ENCODE measurements at regions not wholly inside any gene's neighbourhood (a gene's known extent, or its start where the extent isn't known, plus 50 kb on each side); places are given as distances from the start of the nearest gene placed in this dataset.

DNA sequence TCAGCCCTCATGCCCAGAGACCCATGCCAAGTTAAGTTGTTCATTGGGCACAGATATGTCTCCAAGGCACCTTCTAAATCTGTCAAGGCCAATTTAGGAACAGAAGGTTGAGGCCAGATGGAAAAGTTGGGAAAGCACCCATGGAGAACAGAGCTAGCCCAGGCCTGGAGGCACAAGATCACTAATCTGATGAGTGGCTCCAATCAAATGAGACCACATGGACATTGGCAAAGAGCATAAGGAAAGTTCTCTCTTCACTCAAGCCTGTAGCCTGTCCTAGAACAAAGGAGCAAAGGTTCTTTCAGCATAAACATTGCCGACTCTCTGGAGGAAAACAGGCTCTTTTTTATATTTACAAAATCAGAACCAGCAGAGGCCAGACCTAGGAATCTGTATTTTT lies 154.8 kb downstream of the RNF152 start:
- Mint-ChIP-seq H3K36me3 (no peaks in the 10 kb centered on the region), H3K4me1 (no peaks in the 10 kb centered on the region), H3K9me3 (no peaks in the 10 kb centered on the region), H3K4me3 (no peak overlapping the region), H3K27me3 (peaks cover 2% of the 10 kb centered on the region), H3K27ac (no peak overlapping the region)
- DNase-seq (no peak), ATAC-seq (ENCODE audit: low read depth) (no peak)
- POLR2A ChIA-PET: no interaction called here

DNA sequence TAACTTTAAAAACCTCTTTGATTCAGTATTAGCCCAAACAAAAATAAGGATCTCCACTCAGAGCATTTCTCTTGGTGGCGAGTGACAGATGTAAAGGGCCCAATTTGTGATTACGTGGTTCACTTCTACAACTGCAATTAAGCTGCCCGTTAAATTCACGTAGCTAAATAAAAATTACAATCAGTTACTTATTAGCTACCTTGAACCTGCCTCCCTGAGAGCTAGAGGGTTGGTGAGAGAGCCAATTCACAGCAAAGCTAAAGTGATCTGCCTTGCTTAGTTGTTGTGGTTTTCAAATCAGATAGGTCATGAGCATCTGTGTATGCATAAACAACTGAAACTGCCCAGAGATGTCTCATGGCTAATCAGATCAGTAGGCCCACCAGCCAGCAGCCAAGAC lies 156.7 kb downstream of the RNF152 start:
- no peak overlapping the region for H3K4me3 Mint-ChIP-seq
- POLR2A ChIA-PET: no interaction called here
- H3K27me3 Mint-ChIP-seq: peaks cover 5% of the 10 kb centered on the region
- DNase-seq: no peak
- no peaks in the 10 kb centered on the region for H3K4me1 Mint-ChIP-seq
- no peak overlapping the region for H3K27ac Mint-ChIP-seq
- no peak for ATAC-seq (ENCODE audit: low read depth)
- H3K9me3 Mint-ChIP-seq: no peaks in the 10 kb centered on the region
- no peaks in the 10 kb centered on the region for H3K36me3 Mint-ChIP-seq

DNA sequence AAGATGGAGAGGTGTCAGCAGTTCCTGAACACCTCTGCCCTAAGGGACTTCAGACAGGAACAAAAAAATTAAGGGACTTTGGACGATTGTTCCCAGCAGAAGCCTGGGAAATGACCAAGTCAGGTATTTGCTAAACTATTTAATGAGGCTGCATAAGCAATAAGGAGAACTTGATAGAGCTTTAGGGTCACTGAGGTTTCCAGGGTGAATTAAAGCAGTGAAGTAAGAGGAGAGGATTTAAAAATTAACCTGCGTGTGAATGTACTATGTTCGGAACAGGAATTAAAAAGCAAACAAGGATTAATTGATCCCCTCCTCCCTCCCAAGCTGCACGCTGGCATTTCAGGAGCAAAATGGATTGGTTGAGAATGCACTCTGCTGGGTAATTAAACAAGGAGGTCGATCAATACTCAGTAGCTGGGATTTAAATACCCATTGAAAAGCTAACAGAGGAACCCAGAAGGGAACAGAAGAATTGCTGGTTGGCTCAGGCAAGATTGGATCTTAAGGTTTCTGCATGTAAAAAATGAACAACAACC lies 157.2 kb downstream of the RNF152 start:
- ATAC-seq (ENCODE audit: low read depth): no peak
- H3K27me3 Mint-ChIP-seq: peaks cover 5% of the 10 kb centered on the region
- H3K4me1 Mint-ChIP-seq: no peaks in the 10 kb centered on the region
- no peak overlapping the region for H3K4me3 Mint-ChIP-seq
- POLR2A ChIA-PET: no interaction called here
- H3K27ac Mint-ChIP-seq: no peak overlapping the region
- no peaks in the 10 kb centered on the region for H3K36me3 Mint-ChIP-seq
- no peak for DNase-seq
- H3K9me3 Mint-ChIP-seq: no peaks in the 10 kb centered on the region

DNA sequence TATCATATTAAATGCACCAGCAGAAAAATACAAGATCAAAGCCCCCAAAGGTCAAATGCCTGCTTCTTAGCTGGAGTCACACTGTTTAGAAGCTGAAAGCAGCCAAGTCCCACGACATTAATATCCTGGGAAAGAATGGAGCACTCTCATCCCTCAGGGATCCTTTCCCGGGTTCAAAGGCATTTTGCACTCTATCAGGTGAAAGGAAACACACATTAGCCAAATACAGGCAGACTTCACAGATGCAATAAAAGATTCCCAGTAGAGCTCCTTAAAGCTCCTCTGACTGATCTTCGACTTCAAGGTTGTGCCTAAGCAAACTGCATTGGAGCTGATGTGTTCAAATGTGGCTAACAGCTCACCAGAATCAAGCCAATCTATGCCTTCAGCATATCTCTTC lies 158.4 kb downstream of the RNF152 start:
- no peak for DNase-seq
- peaks cover 5% of the 10 kb centered on the region for H3K27me3 Mint-ChIP-seq
- POLR2A ChIA-PET: no interaction called here
- H3K4me3 Mint-ChIP-seq: no peak overlapping the region
- H3K4me1 Mint-ChIP-seq: no peaks in the 10 kb centered on the region
- H3K9me3 Mint-ChIP-seq: no peaks in the 10 kb centered on the region
- H3K36me3 Mint-ChIP-seq: no peaks in the 10 kb centered on the region
- H3K27ac Mint-ChIP-seq: no peak overlapping the region
- no peak for ATAC-seq (ENCODE audit: low read depth)

DNA sequence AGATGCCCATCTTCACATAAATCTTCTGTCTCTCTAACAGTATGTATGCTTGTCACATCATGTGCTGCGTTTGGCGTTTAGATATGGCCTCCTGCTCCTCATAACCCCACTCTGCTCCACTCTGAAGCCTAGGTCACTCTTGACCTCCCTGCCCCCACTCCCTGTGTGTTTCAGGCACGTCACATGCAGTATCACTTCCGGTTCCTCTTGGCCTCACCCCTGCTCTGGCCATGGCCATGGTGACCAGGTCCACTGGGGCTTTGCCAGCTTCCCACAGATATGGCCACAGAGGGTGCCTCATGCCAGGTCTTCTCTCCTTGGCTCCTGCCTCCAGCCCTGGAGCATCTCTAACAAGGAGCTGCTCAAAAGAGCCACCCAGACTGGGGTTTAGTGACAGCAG lies 160.0 kb downstream of the RNF152 start:
- ATAC-seq (ENCODE audit: low read depth) (no peak), DNase-seq (no peak)
- no peak overlapping the region for H3K4me3 Mint-ChIP-seq
- no peaks in the 10 kb centered on the region for H3K36me3 Mint-ChIP-seq
- POLR2A ChIA-PET: no interaction called here
- H3K27me3 Mint-ChIP-seq: peaks cover 3% of the 10 kb centered on the region
- H3K4me1 Mint-ChIP-seq: no peaks in the 10 kb centered on the region
- no peaks in the 10 kb centered on the region for H3K9me3 Mint-ChIP-seq
- no peak overlapping the region for H3K27ac Mint-ChIP-seq

DNA sequence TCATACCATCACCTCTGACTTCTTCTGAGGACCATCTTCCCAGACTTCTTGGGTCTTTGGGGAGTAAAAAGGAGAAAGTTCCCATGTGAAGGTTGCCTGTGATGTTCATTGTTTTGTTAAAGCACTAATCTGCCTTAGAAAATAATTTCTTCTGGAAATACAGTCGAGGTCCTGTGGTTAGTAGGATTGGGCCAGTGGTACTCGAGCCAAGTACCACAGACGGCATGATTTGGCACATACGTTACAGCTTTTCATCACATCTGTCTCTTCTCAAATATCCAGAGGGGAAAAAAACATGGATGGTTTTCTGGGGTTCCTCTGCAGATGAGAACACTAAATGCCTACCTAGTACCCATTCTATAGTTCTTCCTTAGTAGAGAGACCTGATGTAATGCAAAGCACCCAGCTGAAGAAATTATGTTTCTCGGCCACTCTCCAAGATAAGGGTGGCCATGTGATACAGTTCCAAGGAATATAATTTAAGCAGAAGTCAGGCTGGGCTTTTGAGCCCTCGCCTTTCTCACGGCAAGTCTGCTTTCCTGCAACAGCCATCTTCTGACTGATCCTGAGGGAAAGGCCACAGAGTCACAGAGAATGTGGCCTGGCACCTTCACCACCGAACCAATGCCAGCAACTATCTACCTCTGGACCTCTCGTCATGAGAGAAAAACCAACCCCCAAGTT lies 161.0 kb downstream of the RNF152 start:
- ATAC-seq (ENCODE audit: low read depth) (no peak), DNase-seq (no peak)
- H3K27me3 Mint-ChIP-seq: peaks cover 3% of the 10 kb centered on the region
- POLR2A ChIA-PET: no interaction called here
- no peak overlapping the region for H3K27ac Mint-ChIP-seq
- no peaks in the 10 kb centered on the region for H3K36me3 Mint-ChIP-seq
- no peak overlapping the region for H3K4me3 Mint-ChIP-seq
- no peaks in the 10 kb centered on the region for H3K9me3 Mint-ChIP-seq
- H3K4me1 Mint-ChIP-seq: no peaks in the 10 kb centered on the region

DNA sequence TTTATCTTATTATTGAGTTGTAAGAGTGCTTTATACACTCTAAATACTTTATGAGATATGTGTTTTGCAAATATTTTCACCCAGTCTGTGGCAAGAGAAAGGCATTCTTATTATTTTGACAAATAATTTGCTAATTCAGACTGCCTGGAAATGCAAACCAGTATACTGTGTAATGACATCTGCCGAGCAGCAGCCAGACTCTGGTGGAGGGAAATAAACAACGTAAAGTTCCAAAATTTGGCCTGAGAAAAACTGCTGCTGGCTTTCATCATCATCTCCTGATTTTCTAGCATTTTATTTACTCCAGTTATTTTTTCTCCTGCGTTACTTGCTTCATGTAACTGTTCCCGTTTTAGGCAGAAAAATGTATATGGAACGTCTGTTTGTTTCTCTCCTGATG lies 161.6 kb downstream of the RNF152 start:
- no peaks in the 10 kb centered on the region for H3K4me1 Mint-ChIP-seq
- ATAC-seq (ENCODE audit: low read depth): no peak
- DNase-seq: no peak
- no peaks in the 10 kb centered on the region for H3K36me3 Mint-ChIP-seq
- H3K9me3 Mint-ChIP-seq: no peaks in the 10 kb centered on the region
- peaks cover 3% of the 10 kb centered on the region for H3K27me3 Mint-ChIP-seq
- H3K27ac Mint-ChIP-seq: no peak overlapping the region
- POLR2A ChIA-PET: no interaction called here
- H3K4me3 Mint-ChIP-seq: no peak overlapping the region

DNA sequence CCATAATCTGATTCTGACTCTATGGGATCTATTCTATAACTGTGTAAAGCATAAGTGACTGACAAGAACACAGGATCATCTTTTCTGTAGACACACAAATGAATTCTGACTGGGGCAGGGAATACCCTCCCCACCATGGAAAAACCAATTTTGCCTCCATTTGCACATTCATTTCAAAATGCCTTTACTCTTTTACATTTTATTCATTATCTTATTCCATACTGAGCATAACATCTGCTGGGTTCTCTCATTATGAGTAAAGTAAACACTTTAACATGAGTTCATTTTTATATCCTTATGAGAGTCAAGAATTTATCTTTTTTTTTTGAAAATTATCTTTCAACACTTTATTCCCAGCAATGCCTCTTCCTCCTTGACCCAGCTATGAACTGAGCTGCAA lies 163.5 kb downstream of the RNF152 start:
- H3K27me3 Mint-ChIP-seq: peaks cover 3% of the 10 kb centered on the region
- H3K4me1 Mint-ChIP-seq: no peaks in the 10 kb centered on the region
- no peaks in the 10 kb centered on the region for H3K9me3 Mint-ChIP-seq
- no peak overlapping the region for H3K4me3 Mint-ChIP-seq
- ATAC-seq (ENCODE audit: low read depth) (no peak), DNase-seq (no peak)
- H3K27ac Mint-ChIP-seq: no peak overlapping the region
- POLR2A ChIA-PET: no interaction called here
- H3K36me3 Mint-ChIP-seq: no peaks in the 10 kb centered on the region

DNA sequence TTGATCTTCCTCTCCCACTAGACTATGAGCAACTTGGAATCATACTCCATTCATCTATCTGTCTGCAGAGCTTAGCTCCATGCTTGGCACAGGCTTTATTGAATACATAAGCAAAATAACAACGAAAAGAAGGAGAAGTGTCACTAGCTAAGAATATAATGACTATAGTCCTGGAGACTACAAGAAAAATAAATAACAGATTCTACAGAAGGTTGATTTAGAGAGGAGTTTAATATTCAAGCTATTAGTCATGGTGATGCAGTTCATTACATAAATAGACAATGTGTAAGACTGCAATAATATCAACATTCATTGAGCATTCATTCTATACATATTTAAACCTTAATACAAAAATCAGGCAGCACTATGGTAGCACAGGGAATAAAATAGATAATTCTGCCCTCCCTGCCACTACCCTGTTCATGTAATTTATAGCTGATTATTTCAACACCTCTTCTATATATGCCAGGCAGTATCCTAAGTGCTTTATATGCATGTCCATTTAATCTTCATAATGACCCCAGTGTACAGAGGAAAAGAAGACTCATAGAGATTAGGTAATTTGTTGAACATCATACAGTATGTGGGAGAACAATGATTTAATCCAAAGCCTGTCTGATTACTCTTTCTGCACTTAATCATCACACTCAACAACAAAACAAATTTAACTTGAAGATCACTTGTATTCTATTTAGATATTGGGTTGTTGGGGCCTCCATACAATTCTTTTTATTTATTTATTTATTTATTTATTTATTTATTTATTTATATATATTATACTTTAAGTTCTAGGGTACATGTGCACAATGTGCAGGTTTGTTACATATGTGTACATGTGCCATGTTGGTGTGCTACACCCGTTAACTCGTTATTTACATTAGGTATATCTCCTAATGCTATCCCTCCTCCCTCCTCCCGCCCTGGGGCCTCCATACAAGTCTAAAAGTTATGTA lies 165.3 kb downstream of the RNF152 start:
- no peak overlapping the region for H3K27ac Mint-ChIP-seq
- DNase-seq (no peak), ATAC-seq (ENCODE audit: low read depth) (no peak)
- H3K36me3 Mint-ChIP-seq: no peaks in the 10 kb centered on the region
- H3K4me3 Mint-ChIP-seq: no peak overlapping the region
- POLR2A ChIA-PET: no interaction called here
- H3K4me1 Mint-ChIP-seq: no peaks in the 10 kb centered on the region
- H3K27me3 Mint-ChIP-seq: peaks cover 2% of the 10 kb centered on the region
- H3K9me3 Mint-ChIP-seq: no peaks in the 10 kb centered on the region

DNA sequence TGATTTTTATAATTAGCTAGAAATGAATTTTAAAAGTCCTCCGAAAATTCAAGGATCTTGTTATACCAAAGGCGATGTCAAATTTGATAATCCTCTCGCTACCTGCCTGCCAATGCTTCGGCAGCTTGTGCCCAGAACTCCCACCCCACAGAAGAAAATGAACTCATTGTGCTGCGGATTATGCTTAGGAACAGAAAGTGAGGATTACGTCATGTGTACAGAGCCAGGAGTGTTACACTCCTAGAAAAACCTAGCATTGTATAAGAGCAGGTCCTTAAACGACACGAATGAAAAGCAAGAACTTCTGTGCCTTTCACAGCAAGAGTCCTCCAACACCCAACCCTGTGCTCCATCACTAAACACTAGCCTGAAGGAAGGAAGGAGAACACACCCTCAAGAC lies 168.3 kb downstream of the RNF152 start:
- POLR2A ChIA-PET: no interaction called here
- DNase-seq: no peak
- Mint-ChIP-seq H3K27ac (no peak overlapping the region), H3K4me1 (no peaks in the 10 kb centered on the region), H3K36me3 (no peaks in the 10 kb centered on the region), H3K4me3 (no peak overlapping the region), H3K27me3 (peaks cover 2% of the 10 kb centered on the region), H3K9me3 (peaks cover 1% of the 10 kb centered on the region)
- no peak for ATAC-seq (ENCODE audit: low read depth)

DNA sequence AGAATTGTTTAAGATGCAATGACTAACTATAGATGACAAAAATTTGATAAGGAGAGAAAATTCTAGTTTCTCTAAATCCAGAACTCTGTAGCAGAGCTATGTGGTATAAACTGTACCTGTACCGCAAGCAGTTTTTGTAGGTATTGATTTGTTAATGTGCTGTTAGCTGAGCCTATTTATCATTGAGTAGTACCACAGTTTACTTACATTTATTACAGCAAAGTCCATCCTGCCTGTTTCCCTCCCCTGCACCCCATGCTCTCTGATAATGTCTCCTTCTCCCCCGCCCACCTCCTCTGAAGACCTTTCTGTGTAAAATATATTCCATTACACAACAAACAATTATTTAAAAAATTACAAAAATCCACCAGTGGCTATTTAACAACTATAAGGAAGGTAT lies 170.6 kb downstream of the RNF152 start:
- Mint-ChIP-seq H3K4me1 (no peaks in the 10 kb centered on the region), H3K9me3 (peaks cover 1% of the 10 kb centered on the region), H3K4me3 (no peak overlapping the region), H3K27me3 (peaks cover 2% of the 10 kb centered on the region), H3K27ac (no peak overlapping the region), H3K36me3 (no peaks in the 10 kb centered on the region)
- ATAC-seq (ENCODE audit: low read depth): no peak
- POLR2A ChIA-PET: no interaction called here
- DNase-seq: no peak

DNA sequence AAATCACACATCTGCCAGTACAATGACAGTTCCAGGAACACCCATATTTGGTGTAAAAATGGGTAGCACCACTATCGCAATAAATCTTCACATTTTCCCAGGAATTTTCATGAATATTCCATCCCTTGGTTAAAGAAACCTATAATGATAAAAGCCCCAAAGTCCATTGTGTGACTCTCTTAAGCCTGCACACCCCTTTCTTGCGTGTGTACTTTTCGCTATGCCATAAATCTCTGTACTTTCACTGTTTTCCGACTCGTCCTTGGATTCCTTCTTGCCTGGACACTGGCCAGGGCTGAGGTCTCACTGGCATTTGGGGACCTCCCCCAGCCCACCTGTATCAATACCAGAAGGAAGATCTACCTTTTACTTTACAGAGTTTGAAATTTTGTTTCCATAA lies 172.3 kb downstream of the RNF152 start:
- Mint-ChIP-seq H3K9me3 (peaks cover 1% of the 10 kb centered on the region), H3K4me1 (no peaks in the 10 kb centered on the region), H3K27ac (no peak overlapping the region), H3K27me3 (peaks cover 2% of the 10 kb centered on the region), H3K36me3 (no peaks in the 10 kb centered on the region), H3K4me3 (no peak overlapping the region)
- POLR2A ChIA-PET: no interaction called here
- DNase-seq (no peak), ATAC-seq (ENCODE audit: low read depth) (no peak)

DNA sequence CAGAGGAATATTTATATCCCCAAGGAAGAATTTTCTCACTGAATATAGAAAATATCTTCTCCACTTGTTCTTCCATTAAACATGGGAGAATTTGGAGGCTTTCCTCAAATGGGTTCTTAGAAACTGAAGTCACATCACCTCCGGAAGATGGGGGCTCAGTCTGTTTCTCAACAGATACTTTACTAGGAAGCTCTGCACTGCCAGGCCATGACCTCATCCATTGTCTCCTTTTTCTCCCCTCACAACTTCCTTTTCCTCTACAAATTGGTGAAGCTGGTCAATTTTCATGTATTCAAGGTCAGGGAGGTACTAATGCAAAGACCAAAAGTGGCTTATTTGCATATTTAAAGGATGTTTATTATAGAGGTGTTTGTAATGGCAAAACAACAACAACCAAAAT lies 173.1 kb downstream of the RNF152 start:
- ATAC-seq (ENCODE audit: low read depth): no peak
- DNase-seq: no peak
- no peak overlapping the region for H3K27ac Mint-ChIP-seq
- no peaks in the 10 kb centered on the region for H3K4me1 Mint-ChIP-seq
- peaks cover 1% of the 10 kb centered on the region for H3K9me3 Mint-ChIP-seq
- H3K27me3 Mint-ChIP-seq: peaks cover 2% of the 10 kb centered on the region
- POLR2A ChIA-PET: no interaction called here
- no peaks in the 10 kb centered on the region for H3K36me3 Mint-ChIP-seq
- H3K4me3 Mint-ChIP-seq: no peak overlapping the region

DNA sequence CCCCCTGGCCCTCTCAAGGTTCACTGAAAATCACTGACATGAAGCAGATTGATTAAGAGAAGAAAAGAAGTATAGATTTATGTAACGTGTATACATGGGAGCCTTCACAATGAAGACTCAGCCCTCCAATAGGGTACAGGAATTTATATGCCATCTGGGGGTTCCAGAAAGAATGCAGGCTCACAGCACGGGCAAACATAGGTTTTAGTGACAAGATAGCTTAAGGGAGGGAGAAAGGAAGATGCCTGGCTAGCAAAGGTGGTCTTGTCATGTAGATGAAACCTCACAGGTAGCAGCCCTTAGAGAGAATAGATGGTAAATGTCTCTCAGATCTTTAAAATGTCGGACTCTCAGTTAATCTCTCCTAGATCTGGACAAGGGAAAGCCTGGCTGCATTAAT lies 173.9 kb downstream of the RNF152 start:
- Mint-ChIP-seq H3K4me3 (no peak overlapping the region), H3K9me3 (peaks cover 1% of the 10 kb centered on the region), H3K4me1 (no peaks in the 10 kb centered on the region), H3K27ac (no peak overlapping the region), H3K27me3 (peaks cover 2% of the 10 kb centered on the region), H3K36me3 (no peaks in the 10 kb centered on the region)
- DNase-seq: no peak
- ATAC-seq (ENCODE audit: low read depth): no peak
- POLR2A ChIA-PET: no interaction called here

Measured in activated naive CD8-positive, alpha-beta T cell treated with anti-CD3 and anti-CD28 coated beads, Interleukin-2, amount 10 ng/mL, durations not matched to agents 7 days and 5 days (primary cell).